ENCODE measurements at regions not wholly inside any gene's neighbourhood (a gene's known extent, or its start where the extent isn't known, plus 50 kb on each side); places are given as distances from the start of the nearest gene placed in this dataset.

- TF ChIP-seq CTCF (IDR thresholded peaks at IDR 0.05; ENCODE audit: poor library complexity): no peak
- no peak for TF ChIP-seq EZH2 (IDR thresholded peaks at IDR 0.05; ENCODE audit: borderline replicate concordance)
Observed at GRCh38 chr18:73787316-73787715, 360.3 kb downstream of the FBXO15 start.

Measured in hepatocyte (in vitro differentiated cells).